Hepatocyte (in vitro differentiated cells): ENCODE measurements at regions not wholly inside any gene's neighbourhood (a gene's known extent, or its start where the extent isn't known, plus 50 kb on each side); places are given as distances from the start of the nearest gene placed in this dataset.

ENCODE experiments used
- CTCF ChIP-seq: fragments of 200-600 bp; sonication (generic); IDR thresholded peaks from 2 replicates; pipeline ENCODE4 v1.5.1; 2016; ENCODE audit warnings: antibody characterized with exemption, mild to moderate bottlenecking; ENCODE audit not compliant: poor library complexity
- EZH2 ChIP-seq: fragments of 200-600 bp; sonication (generic); IDR thresholded peaks from 2 replicates; pipeline ENCODE4 v1.6.1; 2016; ENCODE audit warnings: antibody characterized with exemption, mild to moderate bottlenecking, borderline replicate concordance
- EZH2phosphoT487 ChIP-seq: fragments of 200-600 bp; sonication (generic); IDR thresholded peaks from one replicate; pipeline ENCODE4 v1.6.1; 2018; ENCODE audit warnings: antibody characterized with exemption, mild to moderate bottlenecking, low read depth, moderate library complexity; ENCODE audit not compliant: unreplicated experiment, severe bottlenecking

- TF ChIP-seq CTCF, result no peak
- no peak for TF ChIP-seq EZH2phosphoT487
- TF ChIP-seq EZH2, result no peak
Observed at GRCh38 chr11:122224867-122225266, 108.9 kb upstream of the BLID start.
